Effector memory CD8-positive, alpha-beta T cell (primary cell): ENCODE measurements at regions not wholly inside any gene's neighbourhood (a gene's known extent, or its start where the extent isn't known, plus 50 kb on each side); places are given as distances from the start of the nearest gene placed in this dataset.
"Not testable (repeated sequence)": the region's sequence is repeated elsewhere in the genome, so short reads cannot be mapped to it uniquely, and the experiment has no call there.

ENCODE experiments used
- ATAC-seq: fragments of 150-1000 bp; cut with Tn5 transposase; replicated peaks from 2 replicates; pipeline ENCODE4 v1.10.0; 2021; ENCODE audit warnings: mild to moderate bottlenecking, moderate library complexity
- DNase-seq, 3 experiments: peaks; one replicate each; pipeline ENCODE4 v3.0.0; 2021
- H3K27ac Mint-ChIP-seq, 2 donors: one replicate each; pipeline ENCODE4 v1.8.0; 2022; ENCODE audit warnings: mild to moderate bottlenecking in 2 of 2, mixed read lengths in 2 of 2, moderate library complexity in 2 of 2
- H3K27me3 Mint-ChIP-seq, 2 donors: one replicate each; pipeline ENCODE4 v1.8.0; 2022; ENCODE audit warnings: mixed read lengths in 2 of 2
- H3K36me3 Mint-ChIP-seq: one replicate; pipeline ENCODE4 v1.8.0; 2022; ENCODE audit warnings: mild to moderate bottlenecking, moderate library complexity, mixed read lengths; ENCODE audit not compliant: insufficient read depth
- H3K4me1 Mint-ChIP-seq, 2 donors: one replicate each; pipeline ENCODE4 v1.8.0; 2022; ENCODE audit warnings: low read depth in 2 of 2, mixed read lengths in 2 of 2
- H3K4me3 Mint-ChIP-seq, 2 donors: one replicate each; pipeline ENCODE4 v1.8.0; 2022; ENCODE audit warnings: mild to moderate bottlenecking in 2 of 2, mixed read lengths in 2 of 2, moderate library complexity in 2 of 2
- H3K9me3 Mint-ChIP-seq, 2 donors: one replicate each; pipeline ENCODE4 v1.8.0; 2022; ENCODE audit warnings: mixed read lengths in 2 of 2

DNA sequence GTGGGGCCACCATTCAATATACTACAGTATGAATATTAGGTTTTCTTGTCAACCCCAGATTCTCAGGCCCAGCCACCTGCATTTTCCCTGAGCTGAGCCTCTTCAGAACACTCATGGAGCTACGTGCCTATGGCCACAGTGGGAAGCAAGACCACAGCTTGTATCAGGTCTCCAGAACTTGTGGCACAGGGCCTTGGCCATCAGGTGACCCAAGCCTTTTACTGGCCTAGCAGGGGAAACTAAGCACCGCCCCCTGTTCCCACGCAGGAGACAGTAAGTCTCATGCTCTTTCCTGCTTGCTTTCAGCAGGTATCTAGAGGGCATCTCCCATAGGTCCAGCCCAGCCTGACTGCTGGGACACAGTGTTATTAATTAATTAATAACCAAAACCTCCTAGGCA is 138.4 kb upstream of the MAMLD1 start:
- Mint-ChIP-seq H3K4me3 (no peak overlapping the region), H3K9me3 (no peaks in the 10 kb centered on the region), H3K27me3 (peaks cover 5 to 32% of the 10 kb centered on the region in 2 donors), H3K4me1 (no peaks in the 10 kb centered on the region), H3K36me3 (no peaks in the 10 kb centered on the region), H3K27ac (no peak overlapping the region)
- DNase-seq (no peak), ATAC-seq (no peak)

DNA sequence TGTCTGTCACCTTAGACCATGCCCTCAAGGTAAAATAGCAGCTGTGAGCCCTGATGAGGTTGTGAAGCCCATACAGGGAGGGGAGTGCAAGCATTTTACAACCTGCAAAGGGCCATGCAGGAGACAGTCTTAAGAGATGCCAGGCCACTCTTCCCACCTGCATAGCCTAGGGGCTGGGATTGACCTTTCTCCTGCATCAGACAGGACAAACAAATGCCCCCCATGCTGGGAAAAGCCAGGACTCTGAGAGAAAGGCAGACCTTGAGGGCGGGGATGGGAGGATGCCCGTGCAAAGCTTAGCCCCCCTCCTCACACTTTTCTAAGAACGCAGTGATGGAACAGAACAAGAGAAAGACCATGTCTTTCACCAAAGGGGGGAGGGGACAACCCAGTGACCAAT is 137.9 kb upstream of the MAMLD1 start:
- peaks cover 5 to 32% of the 10 kb centered on the region in 2 donors for H3K27me3 Mint-ChIP-seq
- no peak for DNase-seq
- no peak for ATAC-seq
- no peak overlapping the region for H3K4me3 Mint-ChIP-seq
- H3K9me3 Mint-ChIP-seq: no peaks in the 10 kb centered on the region
- H3K36me3 Mint-ChIP-seq: no peaks in the 10 kb centered on the region
- H3K4me1 Mint-ChIP-seq: no peaks in the 10 kb centered on the region
- no peak overlapping the region for H3K27ac Mint-ChIP-seq

DNA sequence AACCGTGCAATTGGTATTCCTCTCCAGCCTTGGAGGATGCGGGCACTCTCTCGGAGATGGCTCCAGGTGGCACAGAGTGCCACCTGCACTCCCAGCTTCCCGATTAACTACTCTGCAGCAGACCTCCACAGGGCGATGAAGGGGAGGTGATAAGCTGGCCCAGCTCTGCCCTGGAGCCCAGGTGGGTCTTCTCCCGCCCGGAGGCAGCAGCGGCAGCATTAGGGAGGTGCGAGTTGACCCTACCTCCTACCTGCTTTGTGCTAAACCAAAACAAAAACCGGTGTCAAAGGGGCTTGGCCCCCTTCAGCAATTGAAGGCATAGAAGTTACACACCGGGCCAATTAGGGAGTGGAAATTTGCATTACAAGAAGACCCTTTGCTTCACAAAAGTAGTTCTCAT is 137.4 kb upstream of the MAMLD1 start:
- no peaks in the 10 kb centered on the region for H3K4me1 Mint-ChIP-seq
- no peak overlapping the region for H3K27ac Mint-ChIP-seq
- H3K4me3 Mint-ChIP-seq: no peak overlapping the region
- peaks cover 5 to 30% of the 10 kb centered on the region in 2 donors for H3K27me3 Mint-ChIP-seq
- no peaks in the 10 kb centered on the region for H3K9me3 Mint-ChIP-seq
- no peak for ATAC-seq
- H3K36me3 Mint-ChIP-seq: no peaks in the 10 kb centered on the region
- no peak for DNase-seq

DNA sequence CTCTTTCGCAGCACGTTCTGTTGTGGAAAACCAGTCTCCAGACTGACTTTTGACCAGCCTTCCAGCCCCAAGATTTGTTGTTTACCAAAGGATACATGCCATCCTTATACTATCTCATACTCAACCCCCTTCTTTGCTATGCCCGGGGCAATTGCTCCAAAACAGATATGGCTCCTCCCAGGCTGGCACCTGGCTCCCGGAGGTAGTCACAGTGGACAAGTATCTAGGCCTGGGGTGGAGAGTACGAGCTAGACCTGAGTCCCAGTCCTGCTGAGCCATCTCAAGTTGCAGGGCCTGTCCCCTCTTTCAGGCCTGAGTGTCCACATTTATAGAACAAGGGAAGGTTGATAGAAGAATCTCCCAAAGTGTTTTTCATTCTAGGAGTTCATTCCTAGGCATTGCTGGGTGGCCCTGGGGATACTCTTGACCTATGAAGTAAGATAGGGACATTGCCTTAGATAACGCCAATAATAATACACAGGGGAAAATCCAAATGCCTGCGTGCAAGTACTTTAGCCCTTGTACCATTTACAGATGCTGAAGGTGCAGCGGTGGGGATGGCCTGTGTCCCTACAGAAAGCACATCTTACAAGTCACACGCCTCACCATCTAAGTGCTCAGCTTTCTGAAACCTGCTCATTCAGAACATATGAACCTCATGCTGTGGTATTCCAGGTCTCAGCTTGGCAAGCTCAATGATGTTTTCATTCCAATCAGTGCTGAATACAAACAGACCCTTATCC is 136.7 kb upstream of the MAMLD1 start:
- no peak for DNase-seq
- no peak for ATAC-seq
- no peaks in the 10 kb centered on the region for H3K36me3 Mint-ChIP-seq
- no peaks in the 10 kb centered on the region for H3K4me1 Mint-ChIP-seq
- no peaks in the 10 kb centered on the region for H3K9me3 Mint-ChIP-seq
- H3K4me3 Mint-ChIP-seq: no peak overlapping the region
- no peak overlapping the region for H3K27ac Mint-ChIP-seq
- peaks cover 1 to 24% of the 10 kb centered on the region in 2 donors for H3K27me3 Mint-ChIP-seq

- Mint-ChIP-seq H3K4me1 (no peaks in the 10 kb centered on the region), H3K9me3 (no peaks in the 10 kb centered on the region), H3K27me3 (peaks cover 0 to 14% of the 10 kb centered on the region in 2 donors), H3K27ac (no peak overlapping the region), H3K4me3 (no peak overlapping the region), H3K36me3 (no peaks in the 10 kb centered on the region)
- ATAC-seq: no peak
- no peak for DNase-seq
These were observed 135.7 kb upstream of the MAMLD1 start for GRCh38 chrX:150227321-150227860.

GRCh38 chrX:150227873-150228410 is 135.2 kb upstream of the MAMLD1 start:
- no peak for DNase-seq
- H3K9me3 Mint-ChIP-seq: no peaks in the 10 kb centered on the region
- no peaks in the 10 kb centered on the region for H3K36me3 Mint-ChIP-seq
- no peak for ATAC-seq
- no peaks in the 10 kb centered on the region for H3K4me1 Mint-ChIP-seq
- H3K4me3 Mint-ChIP-seq: no peak overlapping the region
- H3K27ac Mint-ChIP-seq: no peak overlapping the region
- peaks cover 0 to 13% of the 10 kb centered on the region in 2 donors for H3K27me3 Mint-ChIP-seq

GRCh38 chrX:150228431-150228830 is 134.7 kb upstream of the MAMLD1 start:
- Mint-ChIP-seq H3K27ac (no peak overlapping the region), H3K9me3 (no peaks in the 10 kb centered on the region), H3K27me3 (peaks cover 0 to 13% of the 10 kb centered on the region in 2 donors), H3K36me3 (no peaks in the 10 kb centered on the region), H3K4me1 (no peaks in the 10 kb centered on the region), H3K4me3 (no peak overlapping the region)
- no peak for ATAC-seq
- no peak for DNase-seq

DNA sequence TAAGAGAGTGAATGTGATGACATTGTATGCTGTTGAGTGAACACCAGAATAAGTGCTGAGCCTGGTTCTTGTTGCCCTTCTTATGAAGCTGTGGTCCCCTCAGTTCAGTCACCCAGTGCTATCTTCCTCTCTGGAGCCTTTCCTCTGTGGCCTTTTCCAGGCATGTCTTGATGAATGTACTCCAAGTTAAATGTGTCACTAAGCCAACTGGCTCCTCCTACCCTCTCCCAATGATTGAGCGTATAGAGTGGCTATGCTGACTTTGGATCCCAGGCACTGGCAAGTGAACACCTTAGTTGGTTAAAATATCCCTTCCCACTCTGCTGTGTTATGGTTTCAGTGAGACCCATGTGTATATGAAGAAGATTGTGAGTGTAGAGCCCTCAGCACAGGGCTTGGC is 134.1 kb upstream of the MAMLD1 start:
- DNase-seq: no peak
- no peak for ATAC-seq
- no peak overlapping the region for H3K4me3 Mint-ChIP-seq
- H3K9me3 Mint-ChIP-seq: no peaks in the 10 kb centered on the region
- no peak overlapping the region for H3K27ac Mint-ChIP-seq
- H3K4me1 Mint-ChIP-seq: no peaks in the 10 kb centered on the region
- H3K27me3 Mint-ChIP-seq: peaks cover 0 to 13% of the 10 kb centered on the region in 2 donors
- H3K36me3 Mint-ChIP-seq: no peaks in the 10 kb centered on the region

DNA sequence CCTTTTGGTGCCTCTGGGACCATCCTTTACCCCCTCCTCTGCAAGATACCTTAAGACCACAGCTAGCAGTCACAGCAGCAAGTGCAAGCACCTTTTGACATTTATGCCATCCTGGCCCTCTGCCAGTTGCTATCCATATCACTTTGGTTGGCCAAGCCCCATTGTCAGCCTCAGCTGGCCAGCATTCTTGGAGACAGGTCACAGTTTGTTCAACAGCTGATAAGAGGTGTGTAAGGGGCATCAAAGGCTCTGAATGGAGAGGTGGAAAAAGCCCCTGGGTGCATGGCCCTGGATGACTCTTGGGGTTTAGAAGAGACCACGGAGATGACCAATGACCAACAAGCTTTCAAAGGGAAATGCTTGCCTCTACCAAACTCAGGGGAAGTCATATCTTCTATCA is 133.6 kb upstream of the MAMLD1 start:
- H3K36me3 Mint-ChIP-seq: no peaks in the 10 kb centered on the region

DNA sequence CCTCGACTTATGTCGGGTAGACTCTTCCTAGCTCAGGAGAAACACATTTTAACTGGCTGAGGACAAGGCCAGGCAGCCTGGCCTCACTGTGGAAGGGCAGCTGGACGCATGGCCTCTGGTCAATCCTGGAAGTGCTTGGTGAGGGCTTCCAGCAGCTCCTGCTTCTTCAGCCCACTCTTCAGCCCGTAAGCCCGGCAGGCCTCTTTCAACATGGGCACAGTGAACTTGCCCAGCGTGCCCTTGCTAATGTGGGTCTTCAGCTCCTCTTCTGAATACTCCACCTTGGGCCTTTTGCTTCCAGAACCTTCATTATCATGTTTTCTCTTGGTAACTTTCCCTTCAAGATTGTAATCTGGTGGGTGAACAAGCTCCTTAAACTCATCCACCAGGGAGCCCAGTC is 132.2 kb upstream of the MAMLD1 start:
- H3K4me3 Mint-ChIP-seq, DNase-seq, H3K36me3 Mint-ChIP-seq, H3K9me3 Mint-ChIP-seq, H3K27ac Mint-ChIP-seq, ATAC-seq, H3K4me1 Mint-ChIP-seq: not testable (repeated sequence)
- H3K27me3 Mint-ChIP-seq: peaks cover 0 to 13% of the 10 kb centered on the region in 2 donors

More for the DNA sequence above, 133.6 kb upstream of the MAMLD1 start:
- H3K27me3 Mint-ChIP-seq: peaks cover 0 to 13% of the 10 kb centered on the region in 2 donors
- no peak overlapping the region for H3K4me3 Mint-ChIP-seq
- ATAC-seq (no peak), DNase-seq (no peak)
- no peaks in the 10 kb centered on the region for H3K9me3 Mint-ChIP-seq
- no peak overlapping the region for H3K27ac Mint-ChIP-seq
- no peaks in the 10 kb centered on the region for H3K4me1 Mint-ChIP-seq

- DNase-seq, ATAC-seq, H3K36me3 Mint-ChIP-seq, H3K4me3 Mint-ChIP-seq, H3K27ac Mint-ChIP-seq, H3K9me3 Mint-ChIP-seq, H3K4me1 Mint-ChIP-seq: not testable (repeated sequence)
- H3K27me3 Mint-ChIP-seq: peaks cover 0 to 13% of the 10 kb centered on the region in 2 donors
These were observed 131.7 kb upstream of the MAMLD1 start for GRCh38 chrX:150231368-150231767.

DNA sequence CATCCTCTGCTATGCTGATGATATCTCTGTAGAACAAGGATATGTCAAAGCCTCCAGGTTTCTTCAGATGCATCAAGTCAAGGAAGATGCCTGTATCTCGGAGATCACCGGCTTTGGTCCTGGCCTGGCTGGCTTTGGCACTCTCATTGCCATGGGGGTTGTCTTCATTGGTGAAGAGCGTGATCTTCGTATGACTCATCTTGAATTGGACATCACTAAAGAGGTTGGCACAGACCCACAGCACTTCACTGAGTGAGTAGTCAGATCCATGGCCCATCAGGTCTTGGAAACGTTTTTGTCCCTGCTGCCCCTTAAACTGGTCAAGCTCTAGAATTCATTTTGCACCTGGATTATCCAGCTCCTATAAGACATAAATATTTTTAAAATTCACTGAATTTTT is 130.9 kb upstream of the MAMLD1 start:
- not testable (repeated sequence) for H3K27ac Mint-ChIP-seq, H3K36me3 Mint-ChIP-seq, DNase-seq, H3K9me3 Mint-ChIP-seq, H3K4me3 Mint-ChIP-seq, ATAC-seq, H3K4me1 Mint-ChIP-seq
- peaks cover 0 to 13% of the 10 kb centered on the region in 2 donors for H3K27me3 Mint-ChIP-seq

DNA sequence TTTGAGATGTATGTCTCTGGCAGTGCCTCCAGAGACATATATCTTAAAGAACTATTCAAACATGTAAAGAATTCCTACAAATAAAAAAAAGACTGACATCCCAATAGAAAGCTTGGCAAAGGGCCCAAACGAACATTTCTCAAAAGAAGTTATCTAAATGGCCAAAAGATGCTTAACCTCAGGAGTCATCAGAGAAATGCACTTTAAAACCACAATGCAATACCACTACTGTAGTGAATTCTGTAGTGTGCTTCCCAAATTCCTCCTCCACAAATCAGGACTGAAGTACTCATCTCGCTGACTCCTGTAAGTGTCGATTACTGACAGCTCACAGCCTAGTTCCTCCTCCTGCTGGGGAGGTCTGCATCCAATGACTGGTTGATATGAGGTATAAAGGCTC is 129.0 kb upstream of the MAMLD1 start:
- no peaks in the 10 kb centered on the region for H3K4me1 Mint-ChIP-seq
- no peaks in the 10 kb centered on the region for H3K27me3 Mint-ChIP-seq
- no peaks in the 10 kb centered on the region for H3K36me3 Mint-ChIP-seq
- DNase-seq: no peak
- H3K27ac Mint-ChIP-seq: no peak overlapping the region
- no peak for ATAC-seq
- no peaks in the 10 kb centered on the region for H3K9me3 Mint-ChIP-seq
- no peak overlapping the region for H3K4me3 Mint-ChIP-seq

DNA sequence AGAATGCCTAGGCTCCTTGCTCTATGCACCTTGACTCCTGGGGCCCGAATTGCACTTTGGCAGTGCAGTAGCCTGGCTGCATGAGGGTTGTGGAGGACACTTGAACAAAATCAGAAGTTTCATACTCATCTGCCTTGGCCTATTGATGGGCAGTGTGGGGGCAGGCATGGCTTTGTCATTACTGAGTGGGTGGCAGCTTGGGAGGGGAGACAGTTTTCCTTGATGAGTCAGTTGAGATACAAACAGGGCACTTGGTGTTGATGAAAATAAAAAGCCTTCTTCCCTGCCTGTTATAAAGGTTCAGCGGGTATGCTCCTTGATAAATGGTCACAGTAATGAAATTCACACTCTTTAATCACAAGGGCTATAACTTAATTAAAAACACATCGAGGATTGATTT is 126.8 kb upstream of the MAMLD1 start:
- H3K36me3 Mint-ChIP-seq: no peaks in the 10 kb centered on the region
- no peaks in the 10 kb centered on the region for H3K9me3 Mint-ChIP-seq
- no peaks in the 10 kb centered on the region for H3K27me3 Mint-ChIP-seq
- H3K4me1 Mint-ChIP-seq: no peaks in the 10 kb centered on the region
- no peak overlapping the region for H3K27ac Mint-ChIP-seq
- DNase-seq (no peak), ATAC-seq (no peak)
- H3K4me3 Mint-ChIP-seq: no peak overlapping the region
